ENCODE measurements at regions not wholly inside any gene's neighbourhood (a gene's known extent, or its start where the extent isn't known, plus 50 kb on each side); places are given as distances from the start of the nearest gene placed in this dataset.

- no peak overlapping the region for H3K27ac ChIP-seq
- TF ChIP-seq ZFX (IDR thresholded peaks at IDR 0.05) (no peak), CTCF (conservative IDR thresholded peaks at IDR 0.05) (no peak)
These were observed 192.4 kb upstream of the GALNT2 start for GRCh38 chr1:229874609-229875008.

GRCh38 chr1:229875086-229875485, 192.0 kb upstream of the GALNT2 start:
- no peak overlapping the region for H3K27ac ChIP-seq
- TF ChIP-seq CTCF (conservative IDR thresholded peaks at IDR 0.05) (no peak), ZFX (IDR thresholded peaks at IDR 0.05) (no peak)

- TF ChIP-seq ZFX (IDR thresholded peaks at IDR 0.05) (no peak), CTCF (conservative IDR thresholded peaks at IDR 0.05) (no peak)
- no peak overlapping the region for H3K27ac ChIP-seq
These were observed 187.3 kb upstream of the GALNT2 start for GRCh38 chr1:229879746-229880145.

GRCh38 chr1:229880271-229881170, 186.5 kb upstream of the GALNT2 start:
- no peak overlapping the region for H3K27ac ChIP-seq
- TF ChIP-seq ZFX (IDR thresholded peaks at IDR 0.05) (no peak), CTCF (conservative IDR thresholded peaks at IDR 0.05) (no peak)

GRCh38 chr1:229882621-229883020, 184.4 kb upstream of the GALNT2 start:
- no peak overlapping the region for H3K27ac ChIP-seq
- TF ChIP-seq CTCF (conservative IDR thresholded peaks at IDR 0.05) (no peak), ZFX (IDR thresholded peaks at IDR 0.05) (no peak)

GRCh38 chr1:229883504-229884200, 183.4 kb upstream of the GALNT2 start:
- no peak overlapping the region for H3K27ac ChIP-seq
- TF ChIP-seq ZFX (IDR thresholded peaks at IDR 0.05) (no peak), CTCF (conservative IDR thresholded peaks at IDR 0.05) (no peak)

GRCh38 chr1:229884765-229885164, 182.3 kb upstream of the GALNT2 start:
- no peak; the same call in 1 of the 2 replicates for TF ChIP-seq CTCF (conservative IDR thresholded peaks at IDR 0.05)
- no peak for TF ChIP-seq ZFX (IDR thresholded peaks at IDR 0.05)

More at GRCh38 chr1:229884765-229885164, 182.3 kb upstream of the GALNT2 start:
- no peak overlapping the region for H3K27ac ChIP-seq
